WTC11 (cell line): ENCODE measurements at regions not wholly inside any gene's neighbourhood (a gene's known extent, or its start where the extent isn't known, plus 50 kb on each side); places are given as distances from the start of the nearest gene placed in this dataset.

Source experiments
- CBFB ChIP-seq: sonication (generic); formaldehyde crosslinking; IDR thresholded peaks from 2 replicates; pipeline ENCODE4 v1.8.1; 2022; ENCODE audit warnings: mild to moderate bottlenecking, low read depth, missing genetic modification reagents
- CTCF ChIP-seq: fragments of 200-600 bp; IDR thresholded peaks from 2 replicates; pipeline ENCODE4 v1.8.0; 2022; ENCODE audit warnings: antibody characterized with exemption
- USF1 ChIP-seq: sonication (generic); formaldehyde crosslinking; IDR thresholded peaks from 2 replicates; pipeline ENCODE4 v1.8.0; 2022; ENCODE audit warnings: mild to moderate bottlenecking, missing genetic modification reagents
- ZNF416 ChIP-seq: fragments of 250-450 bp; sonication (Bioruptor Pico); IDR thresholded peaks from 2 replicates; pipeline ENCODE4 v1.9.0; 2021; ENCODE audit warnings: mild to moderate bottlenecking, inconsistent platforms

- TF ChIP-seq CTCF, result no peak
- TF ChIP-seq ZNF416 (CRISPR knock-in tag), result no peak
- no peak for TF ChIP-seq CBFB (CRISPR knock-in tag)
- TF ChIP-seq USF1 (CRISPR knock-in tag), result no peak
Measured at GRCh38 chr18:25531207-25531606, 179.2 kb upstream of the ZNF521 start.
